GM23248 (cell line): ENCODE measurements at regions not wholly inside any gene's neighbourhood (a gene's known extent, or its start where the extent isn't known, plus 50 kb on each side); places are given as distances from the start of the nearest gene placed in this dataset.

Experiments used
- DNase-seq: peaks from one replicate; pipeline ENCODE4 v3.0.0-alpha.2; 2015
- H2AFZ ChIP-seq: fragments of 200-600 bp; sonication (generic); 2 replicates; pipeline ENCODE4 v1.6.1; 2016; ENCODE audit warnings: antibody characterized with exemption
- H3F3A ChIP-seq: fragments of 200-600 bp; sonication (generic); 2 replicates; pipeline ENCODE4 v1.6.1; 2016; ENCODE audit warnings: mild to moderate bottlenecking, antibody characterized with exemption, mixed run types; ENCODE audit not compliant: insufficient read depth
- H3K27ac ChIP-seq: fragments of 200-600 bp; sonication (generic); 2 replicates; pipeline ENCODE4 v1.5.1; 2016; ENCODE audit warnings: mild to moderate bottlenecking
- H3K27me3 ChIP-seq: fragments of 200-600 bp; sonication (generic); replicated peaks from 2 replicates; pipeline ENCODE4 v1.6.1; 2016; ENCODE audit warnings: mild to moderate bottlenecking; ENCODE audit not compliant: insufficient read depth
- H3K36me3 ChIP-seq: fragments of 200-600 bp; sonication (generic); 2 replicates; pipeline ENCODE4 v1.6.1; 2016; ENCODE audit warnings: low read depth, mild to moderate bottlenecking
- H3K4me1 ChIP-seq: fragments of 200-600 bp; sonication (generic); 2 replicates; pipeline ENCODE4 v1.6.1; 2016; ENCODE audit warnings: mild to moderate bottlenecking; ENCODE audit not compliant: insufficient read depth
- H3K4me2 ChIP-seq: fragments of 200-600 bp; sonication (generic); one replicate; pipeline ENCODE4 v1.6.1; 2016; ENCODE audit warnings: mild to moderate bottlenecking; ENCODE audit not compliant: unreplicated experiment
- H3K4me3 ChIP-seq: fragments of 200-600 bp; sonication (generic); 2 replicates; pipeline ENCODE4 v1.5.1; 2016; ENCODE audit warnings: mild to moderate bottlenecking
- H3K79me2 ChIP-seq: fragments of 200-600 bp; sonication (generic); 2 replicates; pipeline ENCODE4 v1.6.1; 2016; ENCODE audit warnings: mild to moderate bottlenecking; ENCODE audit not compliant: insufficient read depth
- H3K9ac ChIP-seq: fragments of 200-600 bp; sonication (generic); 2 replicates; pipeline ENCODE4 v1.6.1; 2016; ENCODE audit warnings: mild to moderate bottlenecking
- H3K9me2 ChIP-seq: fragments of 200-600 bp; sonication (generic); 2 replicates; pipeline ENCODE4 v1.6.1; 2016; ENCODE audit warnings: mixed run types, mild to moderate bottlenecking, moderate library complexity; ENCODE audit not compliant: insufficient read depth
- H3K9me3 ChIP-seq: fragments of 200-600 bp; sonication (generic); one replicate; pipeline ENCODE4 v1.6.1; 2017; ENCODE audit warnings: low read depth
- H4K20me1 ChIP-seq: fragments of 200-600 bp; sonication (generic); 2 replicates; pipeline ENCODE4 v1.6.0; 2016; ENCODE audit not compliant: insufficient read depth
- EZH2 ChIP-seq: fragments of 200-600 bp; sonication (generic); IDR thresholded peaks from 2 replicates; pipeline ENCODE4 v1.6.1; 2018; ENCODE audit warnings: antibody characterized with exemption, mild to moderate bottlenecking; ENCODE audit not compliant: insufficient read depth, poor library complexity, severe bottlenecking
- EZH2phosphoT487 ChIP-seq: fragments of 200-600 bp; sonication (generic); IDR thresholded peaks from 2 replicates; pipeline ENCODE4 v1.6.1; 2018; ENCODE audit warnings: antibody characterized with exemption, moderate library complexity, mild to moderate bottlenecking, low read depth; ENCODE audit not compliant: insufficient read depth
- WGBS, 2 experiments: methylation state at CpG; one replicate each; pipeline ENCODE4 v1.1.6; 2015 to 2017; ENCODE audit warnings: low lambda C conversion rate in 2 of 2, low coverage in 1 of 2; ENCODE audit errors: missing lambda C conversion rate in 2 of 2; 5-methylcytosine and 5-hydroxymethylcytosine counted together
- in situ Hi-C: fragments of 300-500 bp; cut with MboI; formaldehyde crosslinking; loops from 2 replicates; pipeline ENCODE4 v1.15.0; 2020

GRCh38 chr5:142486581-142486980 is 161.8 kb upstream of the SPRY4 start:
- TF ChIP-seq EZH2 (no peak), EZH2phosphoT487 (no peak)
- no peaks in the 10 kb centered on the region for H3K9me3 ChIP-seq
- no peaks in the 10 kb centered on the region; the same call in 1 of the 2 replicates for H3K4me1 ChIP-seq
- H3F3A ChIP-seq = no peaks in the 10 kb centered on the region
- H3K27ac ChIP-seq = no peak overlapping the region
- no peak overlapping the region for H3K4me2 ChIP-seq
- no peaks in the 10 kb centered on the region for H3K36me3 ChIP-seq
- H3K9me2 ChIP-seq = no peaks in the 10 kb centered on the region
- H3K4me3 ChIP-seq = no peak overlapping the region
- WGBS, 2 experiments = 41 to 54% methylated on average over 2 of the region's 2 CpGs
- in situ Hi-C loops = no loop called here
- H3K9ac ChIP-seq = no peak overlapping the region
- H3K79me2 ChIP-seq = no peaks in the 10 kb centered on the region
- no peaks in the 10 kb centered on the region for H3K27me3 ChIP-seq
- DNase-seq = peak; percentile 45
- no peak overlapping the region for H2AFZ ChIP-seq
- no peaks in the 10 kb centered on the region for H4K20me1 ChIP-seq

GRCh38 chr5:142486020-142486419 is 161.2 kb upstream of the SPRY4 start:
- Histone ChIP-seq H3K36me3 (no peaks in the 10 kb centered on the region), H4K20me1 (no peaks in the 10 kb centered on the region), H3K9me2 (no peaks in the 10 kb centered on the region), H3K27ac (no peak overlapping the region), H2AFZ (no peak overlapping the region), H3K79me2 (no peaks in the 10 kb centered on the region), H3K4me3 (no peak overlapping the region), H3F3A (no peaks in the 10 kb centered on the region), H3K4me1 (no peaks in the 10 kb centered on the region; the same call in 1 of the 2 replicates), H3K27me3 (no peaks in the 10 kb centered on the region), H3K4me2 (no peak overlapping the region), H3K9ac (no peak overlapping the region), H3K9me3 (no peaks in the 10 kb centered on the region)
- in situ Hi-C loops = no loop called here
- DNase-seq = no peak
- 71 to 73% methylated on average over 2 of the region's 2 CpGs for WGBS, 2 experiments
- no peak for TF ChIP-seq EZH2

DNA sequence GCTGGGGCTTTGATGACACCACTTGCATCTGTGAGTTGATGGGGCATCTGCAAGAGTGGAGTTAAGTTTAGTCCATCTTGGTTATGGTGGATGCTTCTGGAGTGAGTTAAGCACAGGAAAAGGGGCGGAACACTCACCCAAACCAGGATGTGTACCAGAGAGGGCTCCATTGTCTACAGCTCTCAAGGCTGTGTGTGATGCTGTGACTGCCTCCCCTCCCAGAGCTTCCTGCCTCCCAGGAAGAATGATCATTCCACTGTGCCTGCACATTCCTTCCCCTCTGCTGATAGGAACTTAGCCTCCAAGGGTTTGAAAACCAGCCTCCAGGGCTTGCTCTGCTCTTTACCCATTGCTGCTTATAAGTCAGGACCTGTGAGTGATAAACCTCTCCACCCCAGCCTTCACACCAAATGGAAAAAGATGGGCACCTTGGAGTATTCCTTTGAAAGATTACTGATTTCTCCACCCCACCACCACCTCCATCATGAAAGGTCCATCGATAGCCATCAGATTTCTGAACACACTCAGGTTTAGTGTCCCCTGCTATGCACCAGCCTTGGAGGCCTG is 160.1 kb upstream of the SPRY4 start:
- no peak overlapping the region for H2AFZ ChIP-seq
- in situ Hi-C loops = no loop called here
- H3K9ac ChIP-seq = no peak overlapping the region
- H3K79me2 ChIP-seq = no peaks in the 10 kb centered on the region
- H3K9me2 ChIP-seq = no peaks in the 10 kb centered on the region
- TF ChIP-seq EZH2phosphoT487 (no peak), EZH2 (no peak)
- no peak overlapping the region for H3K4me2 ChIP-seq
- H3K4me1 ChIP-seq = no peaks in the 10 kb centered on the region; the same call in 1 of the 2 replicates
- no peaks in the 10 kb centered on the region for H3F3A ChIP-seq
- peak; percentile 24 for DNase-seq
- H3K27me3 ChIP-seq = no peaks in the 10 kb centered on the region
- no peak overlapping the region for H3K4me3 ChIP-seq
- WGBS, 2 experiments = 89 to 95% methylated on average over 2 of the region's 2 CpGs
- no peaks in the 10 kb centered on the region for H4K20me1 ChIP-seq
- no peak overlapping the region for H3K27ac ChIP-seq
- no peaks in the 10 kb centered on the region for H3K9me3 ChIP-seq
- H3K36me3 ChIP-seq = no peaks in the 10 kb centered on the region

DNA sequence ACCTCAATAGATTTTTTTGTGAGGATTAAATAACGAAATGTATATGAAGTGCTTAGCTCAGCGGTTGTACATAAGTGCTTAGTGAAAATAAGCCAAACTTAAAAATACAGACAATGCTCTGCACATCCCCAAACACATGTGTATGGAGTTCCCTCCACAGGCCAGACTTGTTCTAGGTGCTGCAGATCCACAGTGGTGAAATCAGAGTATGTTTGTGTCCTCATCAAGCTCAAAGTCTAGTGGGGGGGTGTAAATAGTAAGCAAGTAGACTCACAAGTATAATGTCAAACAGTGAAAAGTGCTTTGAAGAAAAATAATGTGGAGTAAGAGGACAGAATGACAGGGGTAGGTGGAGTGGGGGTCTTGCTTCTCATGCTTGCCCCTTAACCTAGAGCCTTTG is 157.4 kb upstream of the SPRY4 start:
- DNase-seq = no peak
- in situ Hi-C loops = no loop called here
- WGBS, 2 experiments = 44 to 55% methylated on average over 2 of the region's 2 CpGs
- no peak overlapping the region for H2AFZ ChIP-seq
- TF ChIP-seq EZH2 (no peak), EZH2phosphoT487 (no peak)
- no peaks in the 10 kb centered on the region for H3K36me3 ChIP-seq
- H3K4me2 ChIP-seq = no peak overlapping the region
- H3K9me3 ChIP-seq = no peaks in the 10 kb centered on the region
- H3K27ac ChIP-seq = no peak overlapping the region
- no peaks in the 10 kb centered on the region for H3K79me2 ChIP-seq
- H4K20me1 ChIP-seq = no peaks in the 10 kb centered on the region
- no peaks in the 10 kb centered on the region for H3F3A ChIP-seq
- no peaks in the 10 kb centered on the region; the same call in 1 of the 2 replicates for H3K4me1 ChIP-seq
- no peaks in the 10 kb centered on the region for H3K9me2 ChIP-seq
- no peak overlapping the region for H3K4me3 ChIP-seq
- H3K9ac ChIP-seq = no peak overlapping the region
- H3K27me3 ChIP-seq = no peaks in the 10 kb centered on the region

GRCh38 chr5:142481410-142481809 is 156.6 kb upstream of the SPRY4 start:
- H3K4me1 ChIP-seq = no peaks in the 10 kb centered on the region; the same call in 1 of the 2 replicates
- no peaks in the 10 kb centered on the region for H3K79me2 ChIP-seq
- no peak overlapping the region for H3K9ac ChIP-seq
- no peaks in the 10 kb centered on the region for H3F3A ChIP-seq
- no peaks in the 10 kb centered on the region for H3K9me3 ChIP-seq
- in situ Hi-C loops = no loop called here
- no peaks in the 10 kb centered on the region for H4K20me1 ChIP-seq
- H3K4me2 ChIP-seq = no peak overlapping the region
- H3K36me3 ChIP-seq = no peaks in the 10 kb centered on the region
- H3K27me3 ChIP-seq = no peaks in the 10 kb centered on the region
- H3K9me2 ChIP-seq = no peaks in the 10 kb centered on the region
- no peak overlapping the region for H3K27ac ChIP-seq
- DNase-seq = no peak
- H2AFZ ChIP-seq = no peak overlapping the region
- 67 to 83% methylated on average over 3 of the region's 3 CpGs for WGBS, 2 experiments
- TF ChIP-seq EZH2 (no peak), EZH2phosphoT487 (no peak)
- H3K4me3 ChIP-seq = no peak overlapping the region
